Cardiac muscle cell (in vitro differentiated cells and primary cell): ENCODE measurements at regions not wholly inside any gene's neighbourhood (a gene's known extent, or its start where the extent isn't known, plus 50 kb on each side); places are given as distances from the start of the nearest gene placed in this dataset.
A peak's percentile ranks its signal among the peaks of the same experiment; 100 is the strongest.

Experiments used
- DNase-seq, 2 donors: peaks; one replicate each; pipeline versions ENCODE4 v3.0.0 to v3.0.0-alpha.2; 2010 to 2017; ENCODE audit warnings: low read depth in 1 of 2, low spot score in 1 of 2
- H3K27ac ChIP-seq: fragments of 200-600 bp; sonication (generic); 2 replicates; pipeline ENCODE4 v1.5.1; 2016
- H3K27me3 ChIP-seq: fragments of 200-600 bp; sonication (generic); 2 replicates; pipeline ENCODE4 v1.6.0; 2016; ENCODE audit warnings: control low read depth
- H3K36me3 ChIP-seq: fragments of 200-600 bp; sonication (generic); 2 replicates; pipeline ENCODE4 v1.5.1; 2016; ENCODE audit warnings: control low read depth
- H3K4me1 ChIP-seq: fragments of 200-600 bp; sonication (generic); 2 replicates; pipeline ENCODE4 v1.8.1; 2017; ENCODE audit warnings: low read depth, mild to moderate bottlenecking, mixed run types
- H3K4me3 ChIP-seq: fragments of 200-600 bp; sonication (generic); 2 replicates; pipeline ENCODE4 v1.5.1; 2016; ENCODE audit warnings: mild to moderate bottlenecking
- H3K9me3 ChIP-seq: fragments of 200-600 bp; sonication (generic); 2 replicates; pipeline ENCODE4 v1.5.1; 2017; ENCODE audit warnings: low read depth, mild to moderate bottlenecking, control low read depth
- CTCF ChIP-seq: IDR thresholded peaks from 2 replicates; pipeline ENCODE4 v1.5.1; 2012; ENCODE audit warnings: low read depth, mild to moderate bottlenecking, low read length

DNA sequence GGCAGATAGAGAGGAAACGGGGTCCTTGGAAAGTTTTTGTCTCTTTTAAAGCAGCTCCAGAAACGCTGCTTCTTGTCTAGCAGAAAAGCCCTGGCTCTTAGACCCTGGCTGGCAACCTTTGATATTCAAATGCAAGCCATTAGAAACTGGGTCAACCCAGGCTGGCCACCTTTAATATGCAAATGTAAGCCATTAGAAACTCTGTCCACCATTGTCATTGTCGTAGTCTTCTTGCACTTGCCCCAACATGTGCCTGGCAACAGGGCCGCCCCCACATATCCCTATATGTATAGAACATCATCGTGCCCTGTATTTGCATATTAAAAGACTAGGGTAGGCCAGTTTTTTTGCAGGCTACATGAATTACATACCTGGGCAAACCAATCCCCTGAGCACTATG is 621.3 kb upstream of the DPP6 start:
- no peak overlapping the region for H3K27ac ChIP-seq
- no peaks in the 10 kb centered on the region for H3K27me3 ChIP-seq
- H3K4me1 ChIP-seq: no peaks in the 10 kb centered on the region
- H3K4me3 ChIP-seq: no peak overlapping the region
- H3K9me3 ChIP-seq: no peaks in the 10 kb centered on the region
- DNase-seq: no peak
- no peaks in the 10 kb centered on the region for H3K36me3 ChIP-seq
- no peak for TF ChIP-seq CTCF

DNA sequence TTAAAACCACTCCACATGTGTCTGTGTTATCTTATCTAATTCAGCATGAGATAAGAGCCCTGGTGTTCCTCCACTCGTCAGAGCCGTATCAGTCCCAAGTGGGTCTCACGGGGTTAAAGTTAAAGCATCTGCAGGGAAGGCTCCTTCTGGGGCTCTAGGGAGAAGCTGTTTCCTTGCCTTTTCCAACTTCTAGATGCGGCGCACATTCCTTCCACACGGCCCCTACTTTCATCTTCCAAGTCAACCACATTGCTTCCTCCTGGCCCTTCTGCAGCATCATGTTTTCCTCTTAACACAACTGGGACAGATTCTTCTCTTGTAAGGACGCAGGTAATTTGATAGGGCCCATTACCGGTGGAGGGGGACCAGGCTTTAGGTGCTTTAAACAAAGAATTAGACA is 620.1 kb upstream of the DPP6 start:
- Histone ChIP-seq H3K27me3 (no peaks in the 10 kb centered on the region), H3K4me3 (no peak overlapping the region), H3K4me1 (no peaks in the 10 kb centered on the region), H3K27ac (no peak overlapping the region), H3K36me3 (no peaks in the 10 kb centered on the region), H3K9me3 (no peaks in the 10 kb centered on the region)
- peak in 1 of 2 donors; percentile 3 for DNase-seq
- no peak for TF ChIP-seq CTCF

DNA sequence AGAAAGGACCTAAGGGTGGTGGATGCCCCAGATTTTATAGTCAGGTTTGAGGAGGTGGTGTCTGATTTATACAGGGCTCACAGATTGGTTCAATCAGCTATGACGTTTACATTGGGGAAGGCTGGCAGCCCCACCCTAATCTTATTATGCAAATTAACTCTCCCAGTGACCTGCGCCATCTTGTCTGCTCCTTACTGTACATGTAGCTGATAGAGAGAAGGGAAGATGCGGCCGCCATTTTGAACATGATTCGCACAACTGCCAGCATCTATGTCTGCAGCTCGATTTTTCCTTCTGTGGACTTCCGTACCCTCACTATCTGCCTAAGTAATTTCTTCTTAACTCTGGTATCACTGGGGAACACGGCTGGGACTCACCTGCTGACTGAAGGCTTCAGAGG is 619.0 kb upstream of the DPP6 start:
- TF ChIP-seq CTCF: no peak
- no peaks in the 10 kb centered on the region for H3K36me3 ChIP-seq
- H3K27me3 ChIP-seq: no peaks in the 10 kb centered on the region
- no peaks in the 10 kb centered on the region for H3K9me3 ChIP-seq
- no peak overlapping the region for H3K4me3 ChIP-seq
- no peak overlapping the region for H3K27ac ChIP-seq
- DNase-seq: no peak
- H3K4me1 ChIP-seq: no peaks in the 10 kb centered on the region

DNA sequence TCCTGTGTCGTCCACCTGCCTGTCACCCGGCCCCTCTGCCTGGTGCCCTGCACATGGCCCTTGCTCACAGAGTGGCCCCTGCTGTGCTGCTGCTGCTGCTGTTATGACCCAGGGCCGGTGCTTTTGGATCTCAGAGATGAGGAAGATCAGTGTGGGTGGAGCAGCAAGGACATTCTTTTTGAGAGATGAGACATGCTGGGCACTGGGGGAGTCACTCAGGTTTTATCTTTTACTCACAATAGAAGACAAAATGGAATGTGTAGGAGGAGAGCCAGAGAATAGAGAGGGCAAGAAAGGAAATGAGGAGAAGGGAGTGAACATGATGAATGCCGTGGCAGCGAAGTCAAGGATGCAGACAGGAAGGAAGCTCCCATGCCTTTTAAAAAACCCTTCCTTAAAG is 611.5 kb upstream of the DPP6 start:
- no peak for DNase-seq
- no peak for TF ChIP-seq CTCF
- no peaks in the 10 kb centered on the region for H3K9me3 ChIP-seq
- H3K27me3 ChIP-seq: no peaks in the 10 kb centered on the region
- no peaks in the 10 kb centered on the region for H3K36me3 ChIP-seq
- H3K4me3 ChIP-seq: no peak overlapping the region
- H3K27ac ChIP-seq: no peak overlapping the region
- no peaks in the 10 kb centered on the region for H3K4me1 ChIP-seq

- Histone ChIP-seq H3K4me1 (no peaks in the 10 kb centered on the region), H3K27ac (no peak overlapping the region), H3K9me3 (no peaks in the 10 kb centered on the region), H3K36me3 (no peaks in the 10 kb centered on the region), H3K27me3 (no peaks in the 10 kb centered on the region), H3K4me3 (no peak overlapping the region)
- no peak for DNase-seq
- no peak for TF ChIP-seq CTCF
Measured at GRCh38 chr7:153443032-153443701, 609.0 kb upstream of the DPP6 start.
